GM13976 (cell line): ENCODE measurements at regions not wholly inside any gene's neighbourhood (a gene's known extent, or its start where the extent isn't known, plus 50 kb on each side); places are given as distances from the start of the nearest gene placed in this dataset.

Experiments
- DNase-seq: peaks from one replicate; pipeline ENCODE4 v3.0.0; 2012; ENCODE audit warnings: low spot score
- CTCF ChIP-seq: IDR thresholded peaks from 2 replicates; pipeline ENCODE4 v1.5.1; 2012; ENCODE audit warnings: borderline replicate concordance, mild to moderate bottlenecking; ENCODE audit not compliant: insufficient read depth; ENCODE audit errors: extremely low read depth, missing control alignments, control extremely low read depth
- in situ Hi-C: fragments of 300-500 bp; cut with MboI; formaldehyde crosslinking; loops from one replicate; pipeline ENCODE4 v1.12.0; 2022; ENCODE audit warnings: low sequenced_read_pairs, mixed read lengths, inconsistent platforms; ENCODE audit not compliant: unreplicated experiment

- in situ Hi-C loops, result no loop called here
- no peak for TF ChIP-seq CTCF
- DNase-seq, result no peak
These were observed 211.5 kb upstream of the PWP1 start for GRCh38 chr12:107474099-107474498.

GRCh38 chr12:107474639-107475539, 210.7 kb upstream of the PWP1 start:
- no peak for DNase-seq
- in situ Hi-C loops, result no loop called here
- TF ChIP-seq CTCF, result no peak

GRCh38 chr12:107475900-107476299, 209.7 kb upstream of the PWP1 start:
- no peak for DNase-seq
- in situ Hi-C loops, result no loop called here

GRCh38 chr12:107477018-107477417, 208.6 kb upstream of the PWP1 start:
- in situ Hi-C loops, result no loop called here
- DNase-seq, result no peak
- TF ChIP-seq CTCF, result no peak

More at GRCh38 chr12:107475900-107476299, 209.7 kb upstream of the PWP1 start:
- TF ChIP-seq CTCF, result no peak

GRCh38 chr12:107477947-107478610, 207.5 kb upstream of the PWP1 start:
- no peak for TF ChIP-seq CTCF
- in situ Hi-C loops, result no loop called here
- DNase-seq, result no peak

GRCh38 chr12:107478881-107479280, 206.7 kb upstream of the PWP1 start:
- no peak for DNase-seq
- TF ChIP-seq CTCF, result no peak
- in situ Hi-C loops, result no loop called here
